ENCODE measurements at regions not wholly inside any gene's neighbourhood (a gene's known extent, or its start where the extent isn't known, plus 50 kb on each side); places are given as distances from the start of the nearest gene placed in this dataset.
A peak's percentile ranks its signal among the peaks of the same experiment; 100 is the strongest.
"Not testable (repeated sequence)": the region's sequence is repeated elsewhere in the genome, so short reads cannot be mapped to it uniquely, and the experiment has no call there.

DNA sequence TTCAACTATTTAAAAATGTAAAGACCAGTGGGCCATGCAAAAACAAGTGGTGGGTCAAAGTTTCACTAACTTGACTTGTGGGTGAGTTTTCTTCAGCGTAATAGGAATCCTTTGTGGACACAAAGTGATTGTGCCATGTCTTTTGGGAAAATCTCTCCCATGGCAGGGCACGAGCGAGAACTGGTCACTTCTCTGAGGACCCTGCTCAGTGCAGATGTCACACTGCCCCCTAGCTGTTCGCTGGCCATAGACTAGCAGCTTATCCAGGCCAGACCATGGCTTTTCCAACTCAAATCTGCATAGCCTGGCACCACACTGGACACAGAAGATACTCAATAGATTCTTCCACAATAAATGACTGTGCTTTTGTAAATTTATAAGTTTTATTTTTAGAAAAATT, 306.0 kb upstream of the CCL2 start:
- H3K27me3 Mint-ChIP-seq (ENCODE audit: insufficient read depth), result peaks cover 2% of the 10 kb centered on the region; the same call in 1 of the 2 replicates

DNA sequence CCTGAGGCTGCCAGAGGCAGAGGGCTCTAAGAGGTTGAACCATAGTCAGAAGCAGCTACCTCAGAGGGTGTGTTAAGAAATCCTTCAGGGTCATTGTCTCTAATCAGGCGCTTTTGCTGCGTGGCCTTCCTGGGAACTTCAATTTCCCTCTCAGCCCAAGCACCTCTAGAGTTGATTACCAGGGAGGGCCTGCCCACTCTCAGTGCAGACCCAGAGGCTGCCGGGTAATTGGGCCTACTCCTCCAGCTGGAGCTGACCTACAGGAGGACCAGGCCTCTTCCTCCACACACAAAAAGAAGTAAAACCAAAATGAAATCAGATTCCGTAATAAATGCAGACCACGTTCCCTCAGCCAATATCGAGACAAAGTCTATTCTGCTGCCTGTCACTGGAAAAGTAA, 305.0 kb upstream of the CCL2 start:
- H3K9me3 Mint-ChIP-seq, result peaks cover 55% of the 10 kb centered on the region
- no peaks in the 10 kb centered on the region; the same call in 1 of the 2 replicates for H3K36me3 Mint-ChIP-seq (ENCODE audit: low read depth)
- DNase-seq, result no peak
- no peak for TF ChIP-seq CTCF (IDR thresholded peaks at IDR 0.05)
- no peak overlapping the region for H3K27ac Mint-ChIP-seq
- H3K27me3 Mint-ChIP-seq (ENCODE audit: insufficient read depth), result peaks cover 2% of the 10 kb centered on the region; the same call in 1 of the 2 replicates
- H3K4me3 Mint-ChIP-seq, result no peak overlapping the region
- no peaks in the 10 kb centered on the region for H3K4me1 Mint-ChIP-seq (ENCODE audit: low read depth)

More for the DNA sequence above, 306.0 kb upstream of the CCL2 start:
- Mint-ChIP-seq H3K4me1 (ENCODE audit: low read depth) (no peaks in the 10 kb centered on the region), H3K36me3 (ENCODE audit: low read depth) (peaks cover 4% of the 10 kb centered on the region; the same call in 1 of the 2 replicates), H3K27ac (no peak overlapping the region), H3K4me3 (no peak overlapping the region), H3K9me3 (peaks cover 53% of the 10 kb centered on the region)
- DNase-seq, result no peak
- peak; percentile 16; the same call in 1 of the 2 replicates for TF ChIP-seq CTCF (IDR thresholded peaks at IDR 0.05)

GRCh38 chr17:33952425-33952824, 302.7 kb upstream of the CCL2 start:
- Mint-ChIP-seq H3K4me3 (no peak overlapping the region), H3K27me3 (ENCODE audit: insufficient read depth) (peaks cover 2% of the 10 kb centered on the region; the same call in 1 of the 2 replicates), H3K27ac (no peak overlapping the region), H3K36me3 (ENCODE audit: low read depth) (peaks cover 6% of the 10 kb centered on the region; the same call in 1 of the 2 replicates), H3K4me1 (ENCODE audit: low read depth) (no peaks in the 10 kb centered on the region), H3K9me3 (peaks cover 66% of the 10 kb centered on the region)
- no peak for TF ChIP-seq CTCF (IDR thresholded peaks at IDR 0.05)
- no peak for DNase-seq

- Mint-ChIP-seq H3K27me3 (ENCODE audit: insufficient read depth) (no peaks in the 10 kb centered on the region), H3K27ac (no peak overlapping the region), H3K36me3 (ENCODE audit: low read depth) (peaks cover 6% of the 10 kb centered on the region; the same call in 1 of the 2 replicates), H3K9me3 (peaks cover 65% of the 10 kb centered on the region), H3K4me3 (no peak overlapping the region), H3K4me1 (ENCODE audit: low read depth) (no peaks in the 10 kb centered on the region)
- DNase-seq, result no peak
- no peak for TF ChIP-seq CTCF (IDR thresholded peaks at IDR 0.05)
These were observed 300.5 kb upstream of the CCL2 start for GRCh38 chr17:33954597-33954996.

GRCh38 chr17:33955461-33955860, 299.6 kb upstream of the CCL2 start:
- Mint-ChIP-seq H3K4me1 (ENCODE audit: low read depth) (no peaks in the 10 kb centered on the region), H3K27ac (no peak overlapping the region), H3K36me3 (ENCODE audit: low read depth) (peaks cover 6% of the 10 kb centered on the region; the same call in 1 of the 2 replicates), H3K27me3 (ENCODE audit: insufficient read depth) (no peaks in the 10 kb centered on the region), H3K9me3 (peaks cover 68% of the 10 kb centered on the region), H3K4me3 (no peak overlapping the region)
- DNase-seq, result no peak
- no peak for TF ChIP-seq CTCF (IDR thresholded peaks at IDR 0.05)

- not testable (repeated sequence) for H3K4me3 Mint-ChIP-seq; H3K4me1 Mint-ChIP-seq (ENCODE audit: low read depth); H3K27me3 Mint-ChIP-seq (ENCODE audit: insufficient read depth); H3K27ac Mint-ChIP-seq; DNase-seq; H3K36me3 Mint-ChIP-seq (ENCODE audit: low read depth)
- peaks cover 78% of the 10 kb centered on the region for H3K9me3 Mint-ChIP-seq
These were observed 296.0 kb upstream of the CCL2 start for GRCh38 chr17:33959098-33959497.
